Urinary bladder (tissue), 3 donors: ENCODE measurements at regions not wholly inside any gene's neighbourhood (a gene's known extent, or its start where the extent isn't known, plus 50 kb on each side); places are given as distances from the start of the nearest gene placed in this dataset.
"Not testable (repeated sequence)": the region's sequence is repeated elsewhere in the genome, so short reads cannot be mapped to it uniquely, and the experiment has no call there.

Experiments used
- DNase-seq: peaks from one replicate; pipeline ENCODE4 v3.0.0-alpha.2; 2015; ENCODE audit errors: extremely low spot score
- H3K27ac ChIP-seq: one replicate; pipeline ENCODE4 v1.5.1; 2013; ENCODE audit warnings: low read depth, mild to moderate bottlenecking, moderate library complexity
- H3K36me3 ChIP-seq: one replicate; pipeline ENCODE4 v1.6.1; 2013; ENCODE audit warnings: mild to moderate bottlenecking, moderate library complexity; ENCODE audit not compliant: insufficient read depth
- H3K4me1 ChIP-seq: one replicate; pipeline ENCODE4 v1.6.1; 2013; ENCODE audit warnings: mild to moderate bottlenecking, moderate library complexity; ENCODE audit not compliant: insufficient read depth
- H3K4me3 ChIP-seq: one replicate; pipeline ENCODE4 v1.5.1; 2013; ENCODE audit warnings: low read depth, low read length
- WGBS: extraction: QIAGEN DNeasy Blood & Tissue Kit; methylation state at CpG from one replicate; pipeline ENCODE4 v1.1.7; 2013; 5-methylcytosine and 5-hydroxymethylcytosine counted together
- donor health status: healthy with polysubstance abuse.
- donor health status: healthy.

DNA sequence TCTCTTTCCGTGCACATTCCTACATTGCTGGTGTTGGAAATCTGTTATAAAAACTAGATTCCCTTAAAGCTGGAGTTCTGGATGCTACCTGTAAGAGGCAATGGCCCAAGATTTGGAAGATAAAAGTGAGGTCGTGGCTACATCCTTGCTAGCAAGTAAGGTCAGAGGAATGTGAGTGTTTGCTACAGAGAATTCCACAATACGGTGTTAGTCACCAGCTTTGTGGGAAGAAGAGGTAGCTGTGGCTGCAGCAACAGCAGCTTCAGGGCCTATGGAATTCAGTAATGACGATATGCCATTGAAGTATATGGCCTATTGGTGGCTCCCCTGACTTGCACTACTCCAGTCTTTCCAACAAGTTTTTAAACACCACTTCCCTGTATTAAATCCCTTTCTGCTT lies 227.7 kb upstream of the TMEM260 start:
- 89% methylated on average over 4 of the region's 4 CpGs for WGBS
- no peaks in the 10 kb centered on the region for H3K4me1 ChIP-seq
- no peak for DNase-seq
- no peak overlapping the region for H3K27ac ChIP-seq
- no peaks in the 10 kb centered on the region for H3K36me3 ChIP-seq
- no peak overlapping the region for H3K4me3 ChIP-seq

GRCh38 chr14:56352999-56353398 lies 226.6 kb upstream of the TMEM260 start:
- no peaks in the 10 kb centered on the region for H3K4me1 ChIP-seq
- DNase-seq: no peak
- no peak overlapping the region for H3K4me3 ChIP-seq
- no peak overlapping the region for H3K27ac ChIP-seq
- WGBS: 92% methylated on average over 2 of the region's 2 CpGs
- H3K36me3 ChIP-seq: no peaks in the 10 kb centered on the region

GRCh38 chr14:56357428-56357827 lies 222.2 kb upstream of the TMEM260 start:
- Histone ChIP-seq H3K36me3 (no peaks in the 10 kb centered on the region), H3K4me3 (no peak overlapping the region), H3K27ac (no peak overlapping the region), H3K4me1 (no peaks in the 10 kb centered on the region)
- 51% methylated on average over 9 of the region's 9 CpGs for WGBS
- no peak for DNase-seq

DNA sequence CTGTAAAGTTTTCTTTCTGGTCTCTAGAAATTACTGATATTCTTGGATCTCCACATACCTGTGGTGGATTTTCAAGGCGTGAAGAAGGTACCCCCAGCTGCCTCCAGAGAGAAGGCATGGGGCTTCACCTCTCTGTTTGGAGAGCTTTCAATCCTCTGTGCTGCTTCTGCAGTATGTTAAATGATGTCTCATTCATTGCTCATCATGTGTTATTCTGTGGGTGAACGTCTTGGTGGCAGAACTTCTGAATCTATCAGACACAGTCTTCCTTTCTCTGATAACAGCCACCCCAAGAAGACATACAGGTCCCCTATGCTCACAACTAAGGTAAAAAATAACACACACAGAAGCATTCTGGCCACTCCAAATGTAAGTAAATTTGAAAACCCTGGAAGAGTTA lies 221.3 kb upstream of the TMEM260 start:
- Histone ChIP-seq H3K4me1 (no peaks in the 10 kb centered on the region), H3K4me3 (no peak overlapping the region), H3K27ac (no peak overlapping the region), H3K36me3 (no peaks in the 10 kb centered on the region)
- DNase-seq: no peak
- WGBS: 78% methylated on average over 2 of the region's 2 CpGs

DNA sequence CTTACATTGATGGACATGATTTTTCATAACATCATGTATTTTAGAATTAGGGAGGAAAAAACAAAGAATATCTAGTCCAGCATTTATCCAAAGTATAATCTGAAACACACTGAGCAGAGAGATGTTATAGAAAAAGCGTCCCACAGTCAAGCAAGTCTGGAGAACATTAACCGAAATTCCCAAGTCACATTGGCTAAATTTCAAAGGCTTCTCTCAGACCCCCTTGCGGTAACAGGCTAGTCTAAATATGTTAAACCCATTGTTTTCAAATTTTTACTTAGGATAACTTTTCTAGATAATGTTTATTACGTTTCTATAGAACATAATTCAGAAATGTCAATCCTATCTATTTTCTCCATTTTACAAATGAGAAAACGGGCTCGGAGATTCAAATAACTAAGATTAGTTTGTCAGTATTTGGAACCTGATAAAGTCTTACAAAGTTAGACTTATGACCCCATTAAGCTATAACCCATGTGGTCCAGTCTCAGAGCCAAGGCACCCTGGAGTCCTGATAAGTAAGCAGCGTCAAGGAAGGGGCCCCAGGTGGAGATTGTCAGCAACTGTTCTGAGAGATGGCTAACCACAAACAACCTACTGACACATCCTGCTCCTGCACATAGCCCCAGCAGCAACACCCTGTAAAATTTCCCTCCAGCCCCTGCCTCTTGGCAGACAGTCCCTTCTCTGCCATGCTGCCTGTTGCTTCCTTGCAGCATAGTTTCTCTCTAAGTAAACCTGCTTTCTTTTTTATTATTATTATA lies 220.6 kb upstream of the TMEM260 start:
- WGBS: 50% methylated on average over 7 of the region's 7 CpGs
- no peak for DNase-seq
- no peaks in the 10 kb centered on the region for H3K36me3 ChIP-seq
- H3K4me3 ChIP-seq: no peak overlapping the region
- no peak overlapping the region for H3K27ac ChIP-seq
- H3K4me1 ChIP-seq: no peaks in the 10 kb centered on the region

DNA sequence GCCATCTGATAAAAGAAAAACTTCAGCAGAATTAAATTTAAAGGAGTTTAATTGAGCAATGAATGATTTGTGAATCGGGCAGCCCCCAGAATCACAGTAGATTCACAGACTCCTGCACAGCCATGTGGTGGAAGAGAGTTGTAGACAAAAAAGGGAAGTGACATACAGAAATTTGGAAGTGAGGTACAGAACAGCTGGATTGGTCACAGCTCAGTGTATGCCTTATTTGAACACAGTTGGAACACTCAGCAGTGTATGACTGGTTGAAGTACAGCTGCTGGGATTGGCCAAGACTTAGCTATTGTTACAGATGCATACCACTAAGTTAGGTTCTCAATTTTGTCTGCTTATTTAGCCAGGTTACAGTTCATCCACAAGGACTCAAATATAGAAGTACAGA lies 213.9 kb upstream of the TMEM260 start:
- H3K4me1 ChIP-seq, H3K36me3 ChIP-seq, DNase-seq, H3K27ac ChIP-seq, H3K4me3 ChIP-seq: not testable (repeated sequence)
- WGBS: 91% methylated on average over 1 of the region's 1 CpG

DNA sequence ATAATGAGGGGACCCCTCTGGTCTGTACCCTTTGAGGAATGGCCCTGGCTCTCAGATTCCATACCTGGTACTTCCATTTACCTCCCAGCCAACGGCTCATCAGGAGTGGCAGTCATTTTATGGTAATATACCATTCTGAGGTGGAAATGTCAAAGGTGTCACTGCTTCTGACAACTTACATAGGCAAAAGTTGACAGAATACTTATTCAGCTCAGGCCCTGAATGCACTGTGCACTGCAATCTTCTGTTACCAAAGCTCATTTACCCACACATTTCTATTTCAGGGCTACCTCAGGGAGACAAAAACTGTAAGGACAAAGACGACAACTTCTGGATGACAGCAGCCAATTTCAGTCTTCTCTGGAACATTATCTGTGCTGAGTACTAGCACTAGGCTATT lies 212.2 kb upstream of the TMEM260 start:
- WGBS: 88% methylated on average over 2 of the region's 2 CpGs
- Histone ChIP-seq H3K27ac (no peak overlapping the region), H3K36me3 (no peaks in the 10 kb centered on the region), H3K4me1 (no peaks in the 10 kb centered on the region), H3K4me3 (no peak overlapping the region)
- DNase-seq: no peak

- 84% methylated on average over 3 of the region's 3 CpGs for WGBS
- no peak for DNase-seq
Observed at GRCh38 chr14:56371737-56372136, 207.9 kb upstream of the TMEM260 start.

GRCh38 chr14:56374421-56374820 lies 205.2 kb upstream of the TMEM260 start:
- no peak overlapping the region for H3K27ac ChIP-seq
- DNase-seq: no peak
- H3K4me3 ChIP-seq: no peak overlapping the region
- no peaks in the 10 kb centered on the region for H3K4me1 ChIP-seq
- H3K36me3 ChIP-seq: no peaks in the 10 kb centered on the region
- 91% methylated on average over 1 of the region's 1 CpG for WGBS

More at GRCh38 chr14:56371737-56372136, 207.9 kb upstream of the TMEM260 start:
- Histone ChIP-seq H3K27ac (no peak overlapping the region), H3K4me1 (no peaks in the 10 kb centered on the region), H3K4me3 (no peak overlapping the region), H3K36me3 (no peaks in the 10 kb centered on the region)

DNA sequence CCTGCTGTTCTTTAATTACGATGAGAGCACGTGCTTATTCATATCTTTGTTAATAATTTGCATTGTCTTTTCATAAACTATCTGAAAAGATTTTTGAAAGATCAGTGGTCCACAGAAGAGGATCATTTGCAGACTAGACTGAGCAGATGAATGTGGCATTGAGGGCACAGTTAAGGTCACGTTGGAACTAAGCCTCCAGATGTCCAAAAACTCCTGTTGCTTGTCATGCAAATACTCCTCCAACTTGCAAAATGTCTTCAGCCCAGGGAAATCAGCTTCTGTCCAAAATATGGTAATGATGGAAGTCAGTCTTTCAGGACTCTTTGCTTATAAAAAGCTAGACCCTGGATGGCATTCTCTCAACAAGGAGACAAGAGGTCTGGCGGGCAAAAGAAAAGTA lies 201.6 kb upstream of the TMEM260 start:
- DNase-seq: no peak
- 81% methylated on average over 4 of the region's 4 CpGs for WGBS
- Histone ChIP-seq H3K27ac (no peak overlapping the region), H3K4me3 (no peak overlapping the region), H3K36me3 (no peaks in the 10 kb centered on the region), H3K4me1 (no peaks in the 10 kb centered on the region)

GRCh38 chr14:56378475-56378877 lies 201.1 kb upstream of the TMEM260 start:
- Histone ChIP-seq H3K36me3 (no peaks in the 10 kb centered on the region), H3K4me1 (no peaks in the 10 kb centered on the region), H3K27ac (no peak overlapping the region), H3K4me3 (no peak overlapping the region)
- WGBS: 38% methylated on average over 2 of the region's 2 CpGs
- DNase-seq: no peak

DNA sequence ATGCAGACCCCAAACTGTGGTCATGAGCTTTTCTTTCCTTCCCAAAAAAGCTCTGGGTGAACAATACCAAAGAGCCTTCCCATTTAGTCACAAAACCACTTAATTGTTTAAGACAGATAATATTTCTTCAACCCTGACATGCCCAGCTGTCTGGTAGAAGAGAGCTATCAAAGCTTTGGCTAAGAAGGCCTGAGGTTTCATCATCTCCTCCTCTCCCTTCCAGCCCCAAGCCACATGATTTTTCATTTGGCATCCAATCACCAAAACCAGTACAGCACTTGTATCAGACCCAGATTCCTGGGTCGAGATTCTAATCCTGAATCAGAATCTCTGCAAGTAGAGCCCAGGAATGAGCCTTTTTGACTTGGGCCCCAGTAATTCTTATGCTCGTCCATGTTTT lies 199.6 kb upstream of the TMEM260 start:
- Histone ChIP-seq H3K36me3 (no peaks in the 10 kb centered on the region), H3K4me1 (no peaks in the 10 kb centered on the region), H3K27ac (no peak overlapping the region), H3K4me3 (no peak overlapping the region)
- 60% methylated on average over 2 of the region's 2 CpGs for WGBS
- DNase-seq: no peak

DNA sequence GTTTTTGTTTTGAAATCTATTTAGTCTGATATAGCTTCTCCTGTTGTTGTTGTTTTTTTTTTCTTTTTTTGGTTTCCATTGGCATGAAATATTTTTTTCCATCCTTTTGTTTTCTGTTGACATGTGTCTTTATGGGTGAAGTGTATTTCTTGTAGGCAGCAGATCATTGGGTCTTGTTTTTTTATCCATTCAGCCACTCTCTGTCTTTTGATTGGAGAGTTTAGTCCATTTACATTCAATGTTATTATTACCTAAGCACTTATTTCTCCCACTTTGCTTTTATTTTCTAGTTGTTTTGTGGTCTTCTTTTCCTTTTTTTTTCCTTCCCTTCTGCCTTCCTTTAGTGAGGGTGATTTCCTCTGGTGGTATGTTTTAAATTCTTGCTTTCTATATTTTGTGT lies 193.6 kb upstream of the TMEM260 start:
- H3K4me1 ChIP-seq: no peaks in the 10 kb centered on the region
- H3K27ac ChIP-seq: no peak overlapping the region
- no peak for DNase-seq
- no peak overlapping the region for H3K4me3 ChIP-seq
- no peaks in the 10 kb centered on the region for H3K36me3 ChIP-seq

DNA sequence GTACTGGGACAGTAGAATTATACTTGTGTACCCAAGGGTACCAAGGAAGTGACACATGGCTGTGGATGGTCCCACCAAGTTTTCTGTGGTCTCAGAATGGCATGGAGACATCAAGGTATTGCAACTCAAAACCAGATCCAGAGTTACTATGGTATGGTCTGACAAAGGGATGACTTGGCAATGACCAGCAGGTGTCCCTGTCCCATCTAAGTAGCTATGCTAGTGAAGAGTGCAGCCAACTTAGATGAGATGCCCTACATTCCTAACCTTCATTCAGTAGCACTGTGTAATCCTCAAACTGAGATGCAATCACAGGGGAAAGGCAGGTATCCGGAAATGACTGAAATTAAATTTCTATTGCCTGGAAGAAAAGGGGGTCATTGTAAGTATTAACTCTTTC lies 188.7 kb upstream of the TMEM260 start:
- Histone ChIP-seq H3K4me1 (no peaks in the 10 kb centered on the region), H3K27ac (no peak overlapping the region), H3K36me3 (no peaks in the 10 kb centered on the region), H3K4me3 (no peak overlapping the region)
- 68% methylated on average over 1 of the region's 1 CpG for WGBS
- no peak for DNase-seq
